IMR-90 (cell line): ENCODE measurements at regions not wholly inside any gene's neighbourhood (a gene's known extent, or its start where the extent isn't known, plus 50 kb on each side); places are given as distances from the start of the nearest gene placed in this dataset.

ENCODE experiments used
- ATAC-seq: fragments of 200-7000 bp; cut with Tn5 transposase; 2 replicates; pipeline ENCODE4 v1.9.1; 2020; ENCODE audit warnings: low read depth, mild to moderate bottlenecking, moderate library complexity
- BruUV-seq: library from RNA; stranded (reverse); fragments of 400-500 nt; replicated peaks from 2 replicates; lab custom pipeline; 2021; lab: Mats Ljungman, UMichigan
- CTCF ChIA-PET: fragments of 300-600 bp; formaldehyde crosslinking; extraction: SDS; loops from one replicate; lab custom pipeline; 2021; ENCODE audit warnings: antibody characterized with exemption; lab: Yijun Ruan, JAX
- POLR2A ChIA-PET: fragments of 300-600 bp; sonication (Branson Sonifier 250); formaldehyde crosslinking; loops from one replicate; lab custom pipeline; 2022; ENCODE audit warnings: antibody characterized with exemption; ENCODE audit not compliant: unreplicated experiment; lab: Charles Lee
- DNase-seq: peaks from one replicate; pipeline ENCODE4 v3.0.0; 2013
- H2AFZ ChIP-seq: replicated peaks from 2 replicates; pipeline ENCODE3; 2013; ENCODE audit warnings: low read length, mild to moderate bottlenecking; ENCODE audit not compliant: poor library complexity
- H2AK5ac ChIP-seq: 2 replicates; pipeline ENCODE4 v1.6.1; 2013; ENCODE audit warnings: low read depth, low read length, inconsistent platforms
- H2AK9ac ChIP-seq: replicated peaks from 2 replicates; pipeline ENCODE3; 2013; ENCODE audit warnings: mild to moderate bottlenecking, low read depth, low read length, moderate library complexity; ENCODE audit not compliant: poor library complexity
- H2BK120ac ChIP-seq: 2 replicates; pipeline ENCODE4 v1.6.1; 2013; ENCODE audit warnings: low read depth, low read length, inconsistent platforms
- H2BK15ac ChIP-seq: 3 replicates; pipeline ENCODE4 v1.6.1; 2013; ENCODE audit warnings: low read depth, low read length, inconsistent platforms
- H2BK20ac ChIP-seq: 2 replicates; pipeline ENCODE4 v1.6.1; 2013; ENCODE audit warnings: low read depth, mild to moderate bottlenecking, inconsistent platforms, low read length, moderate library complexity
- H2BK5ac ChIP-seq: 2 replicates; pipeline ENCODE4 v1.6.1; 2013; ENCODE audit warnings: mild to moderate bottlenecking, low read depth, low read length, inconsistent platforms; ENCODE audit not compliant: poor library complexity, severe bottlenecking
- H3K14ac ChIP-seq: replicated peaks from 2 replicates; pipeline ENCODE4 v1.6.1; 2013; ENCODE audit warnings: low read depth, low read length, inconsistent platforms
- H3K18ac ChIP-seq: 2 replicates; pipeline ENCODE4 v1.6.1; 2013; ENCODE audit warnings: low read depth, low read length, control low read depth
- H3K23ac ChIP-seq: 2 replicates; pipeline ENCODE4 v1.6.1; 2013; ENCODE audit warnings: low read depth, low read length, inconsistent platforms
- H3K27ac ChIP-seq: 2 replicates; pipeline ENCODE4 v1.5.1; 2013; ENCODE audit warnings: mild to moderate bottlenecking, control low read depth, low read length; ENCODE audit not compliant: insufficient read depth
- H3K27me3 ChIP-seq: 2 replicates; pipeline ENCODE4 v1.6.1; 2013; ENCODE audit warnings: low read length; ENCODE audit not compliant: control insufficient read depth, insufficient read depth
- H3K36me3 ChIP-seq: 2 replicates; pipeline ENCODE4 v1.6.1; 2013; ENCODE audit warnings: low read length, mixed read lengths; ENCODE audit not compliant: control insufficient read depth, insufficient read depth
- H3K4ac ChIP-seq: 2 replicates; pipeline ENCODE4 v1.6.1; 2013; ENCODE audit warnings: low read depth, low read length, inconsistent platforms
- H3K4me1 ChIP-seq: 2 replicates; pipeline ENCODE4 v1.6.1; 2013; ENCODE audit warnings: low read length, mixed read lengths; ENCODE audit not compliant: control insufficient read depth, insufficient read depth
- H3K4me2 ChIP-seq: 2 replicates; pipeline ENCODE4 v1.6.1; 2013; ENCODE audit warnings: low read depth, mild to moderate bottlenecking, control low read depth, low read length, moderate library complexity
- H3K4me3 ChIP-seq: 2 replicates; pipeline ENCODE4 v1.5.1; 2013; ENCODE audit warnings: low read depth, mild to moderate bottlenecking, control low read depth, low read length, moderate library complexity; ENCODE audit not compliant: insufficient read depth
- H3K56ac ChIP-seq: 2 replicates; pipeline ENCODE4 v1.6.1; 2013; ENCODE audit warnings: low read length, inconsistent platforms; ENCODE audit not compliant: insufficient read depth; ENCODE audit errors: extremely low read depth
- H3K79me1 ChIP-seq, 2 experiments: 2 replicates each; pipeline ENCODE4 v1.6.1; 2013; ENCODE audit warnings: low read length in 2 of 2, inconsistent platforms in 1 of 2, low read depth in 1 of 2
- H3K9ac ChIP-seq: 2 replicates; pipeline ENCODE4 v1.6.1; 2013; ENCODE audit warnings: low read depth, low read length, control low read depth
- H3K9me1 ChIP-seq: 2 replicates; pipeline ENCODE4 v1.6.1; 2013; ENCODE audit warnings: low read length, inconsistent platforms; ENCODE audit not compliant: insufficient read depth
- H3K9me3 ChIP-seq: 2 replicates; pipeline ENCODE4 v1.6.1; 2013; ENCODE audit warnings: low read length; ENCODE audit not compliant: control insufficient read depth, insufficient read depth
- H4K20me1 ChIP-seq: 2 replicates; pipeline ENCODE4 v1.6.1; 2013; ENCODE audit warnings: low read length, inconsistent platforms; ENCODE audit not compliant: insufficient read depth
- H4K5ac ChIP-seq: 2 replicates; pipeline ENCODE4 v1.6.1; 2013; ENCODE audit warnings: mild to moderate bottlenecking, low read depth, low read length, control low read depth
- H4K8ac ChIP-seq, 2 experiments: 2 replicates each; pipeline ENCODE4 v1.6.1; 2013; ENCODE audit warnings: low read depth in 2 of 2, low read length in 2 of 2, control low read depth in 1 of 2, inconsistent platforms in 1 of 2
- H4K91ac ChIP-seq: 2 replicates; pipeline ENCODE4 v1.6.1; 2013; ENCODE audit warnings: low read depth, low read length, inconsistent platforms; ENCODE audit not compliant: insufficient read depth
- BHLHE40 ChIP-seq: fragments of 150-350 bp; IDR thresholded peaks from 2 replicates; pipeline ENCODE4 v1.6.1; 2016; ENCODE audit warnings: mild to moderate bottlenecking, low read depth, low read length
- CEBPB ChIP-seq: IDR thresholded peaks from 2 replicates; pipeline ENCODE4 v1.6.1; 2012; ENCODE audit warnings: low read depth, low read length, improper control_type of control experiment
- MAFK ChIP-seq: IDR thresholded peaks from 2 replicates; pipeline ENCODE4 v1.6.1; 2012; ENCODE audit warnings: low read depth, low read length, improper control_type of control experiment
- MAZ ChIP-seq: IDR thresholded peaks from 2 replicates; pipeline ENCODE4 v1.6.1; 2012; ENCODE audit warnings: low read depth, mild to moderate bottlenecking, low read length, improper control_type of control experiment, moderate library complexity, borderline replicate concordance
- MXI1 ChIP-seq: IDR thresholded peaks from 2 replicates; pipeline ENCODE4 v1.6.1; 2012; ENCODE audit warnings: low read depth, mild to moderate bottlenecking, low read length, moderate library complexity, borderline replicate concordance
- NFE2L2 ChIP-seq: fragments of 150-350 bp; IDR thresholded peaks from 2 replicates; pipeline ENCODE4 v1.6.1; 2016; ENCODE audit warnings: low read depth, mild to moderate bottlenecking, low read length
- RCOR1 ChIP-seq: IDR thresholded peaks from 2 replicates; pipeline ENCODE4 v1.6.1; 2012; ENCODE audit warnings: mild to moderate bottlenecking, low read length, improper control_type of control experiment; ENCODE audit not compliant: insufficient replicate concordance
- RFX5 ChIP-seq: IDR thresholded peaks from 2 replicates; pipeline ENCODE4 v1.8.0; 2012; ENCODE audit warnings: low read depth, mild to moderate bottlenecking, low read length, moderate library complexity
- dilution Hi-C: fragments of 300-500 bp; cut with HindIII; formaldehyde crosslinking; loops from one replicate; pipeline ENCODE4 v1.14.3; 2018; ENCODE audit warnings: low sequenced_read_pairs; ENCODE audit not compliant: unreplicated experiment
- in situ Hi-C: fragments of 300-500 bp; cut with MboI; formaldehyde crosslinking; loops from 3 replicates; pipeline ENCODE4 v1.14.3; 2019; ENCODE audit warnings: low sequenced_read_pairs, inconsistent platforms, mixed read lengths
- intact Hi-C: fragments of 100-400 bp; cut with micrococcal nuclease; formaldehyde crosslinking; loops from 2 replicates; pipeline ENCODE4 v1.10.0; 2022
- TF ChIP-seq, protein P1 (sequence below): conservative IDR thresholded peaks from 2 replicates; pipeline ENCODE4 v1.5.1; 2012; ENCODE audit warnings: mild to moderate bottlenecking, low read depth, low read length, improper control_type of control experiment
- TF ChIP-seq, protein P2 (sequence below): fragments of 150-350 bp; IDR thresholded peaks from 2 replicates; pipeline ENCODE4 v1.6.1; 2016; ENCODE audit warnings: low read depth, mild to moderate bottlenecking, low read length, moderate library complexity, borderline replicate concordance
- TF ChIP-seq, protein P3 (sequence below): fragments of 150-350 bp; IDR thresholded peaks from 2 replicates; pipeline ENCODE4 v1.6.1; 2017; ENCODE audit warnings: mild to moderate bottlenecking, antibody characterized with exemption, low read length, low read depth

DNA sequence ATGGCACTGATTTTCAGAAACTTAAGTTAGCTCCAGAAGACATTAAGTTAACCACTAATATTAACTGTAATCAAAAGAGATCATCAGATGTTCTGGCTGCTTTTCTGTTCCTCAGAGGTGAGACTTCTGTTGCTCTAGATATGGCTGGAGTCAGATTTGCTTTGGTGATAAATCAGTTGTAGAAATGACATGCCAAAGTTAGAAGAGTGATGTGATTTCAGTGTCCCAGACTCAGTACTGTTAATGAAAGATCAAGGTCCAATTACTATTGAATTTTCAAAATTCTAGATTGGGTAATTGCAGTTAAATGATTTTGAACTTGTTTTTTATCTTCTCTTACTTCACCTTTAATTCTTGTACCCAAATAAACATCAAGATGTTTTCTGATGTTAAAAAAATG lies 402.4 kb upstream of the SYNCRIP start:
- Histone ChIP-seq H4K5ac (no peak overlapping the region), H2BK120ac (no peak overlapping the region), H3K56ac (no peak overlapping the region), H4K8ac (no peak overlapping the region), H2BK15ac (no peak overlapping the region), H3K36me3 (no peaks in the 10 kb centered on the region), H3K4me1 (no peaks in the 10 kb centered on the region), H3K27me3 (no peaks in the 10 kb centered on the region), H3K9ac (no peak overlapping the region), H3K23ac (no peak overlapping the region), H2AK5ac (no peak overlapping the region), H2BK5ac (no peak overlapping the region), H3K14ac (no peak overlapping the region), H2AK9ac (no peak overlapping the region), H3K27ac (no peak overlapping the region), H3K9me3 (peaks cover 2% of the 10 kb centered on the region), H3K79me1 (no peaks in the 10 kb centered on the region), H2AFZ (no peak overlapping the region), H3K18ac (no peak overlapping the region), H3K4me2 (no peak overlapping the region), H2BK20ac (no peak overlapping the region), H3K4me3 (no peak overlapping the region), H4K20me1 (no peaks in the 10 kb centered on the region), H3K4ac (no peak overlapping the region), H4K91ac (no peak overlapping the region), H3K9me1 (no peaks in the 10 kb centered on the region)
- ChIA-PET CTCF (no interaction called here), POLR2A (no interaction called here)
- BruUV-seq = no TSS peak
- dilution Hi-C loops = no loop called here
- DNase-seq (no peak), ATAC-seq (no peak)
- TF ChIP-seq RCOR1 (no peak), MXI1 (no peak), BHLHE40 (no peak), MAFK (no peak), NFE2L2 (no peak), CEBPB (no peak), RFX5 (no peak), MAZ (no peak)
- TF ChIP-seq, protein P1, sequence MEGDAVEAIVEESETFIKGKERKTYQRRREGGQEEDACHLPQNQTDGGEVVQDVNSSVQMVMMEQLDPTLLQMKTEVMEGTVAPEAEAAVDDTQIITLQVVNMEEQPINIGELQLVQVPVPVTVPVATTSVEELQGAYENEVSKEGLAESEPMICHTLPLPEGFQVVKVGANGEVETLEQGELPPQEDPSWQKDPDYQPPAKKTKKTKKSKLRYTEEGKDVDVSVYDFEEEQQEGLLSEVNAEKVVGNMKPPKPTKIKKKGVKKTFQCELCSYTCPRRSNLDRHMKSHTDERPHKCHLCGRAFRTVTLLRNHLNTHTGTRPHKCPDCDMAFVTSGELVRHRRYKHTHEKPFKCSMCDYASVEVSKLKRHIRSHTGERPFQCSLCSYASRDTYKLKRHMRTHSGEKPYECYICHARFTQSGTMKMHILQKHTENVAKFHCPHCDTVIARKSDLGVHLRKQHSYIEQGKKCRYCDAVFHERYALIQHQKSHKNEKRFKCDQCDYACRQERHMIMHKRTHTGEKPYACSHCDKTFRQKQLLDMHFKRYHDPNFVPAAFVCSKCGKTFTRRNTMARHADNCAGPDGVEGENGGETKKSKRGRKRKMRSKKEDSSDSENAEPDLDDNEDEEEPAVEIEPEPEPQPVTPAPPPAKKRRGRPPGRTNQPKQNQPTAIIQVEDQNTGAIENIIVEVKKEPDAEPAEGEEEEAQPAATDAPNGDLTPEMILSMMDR = no peak
- TF ChIP-seq, protein P2, sequence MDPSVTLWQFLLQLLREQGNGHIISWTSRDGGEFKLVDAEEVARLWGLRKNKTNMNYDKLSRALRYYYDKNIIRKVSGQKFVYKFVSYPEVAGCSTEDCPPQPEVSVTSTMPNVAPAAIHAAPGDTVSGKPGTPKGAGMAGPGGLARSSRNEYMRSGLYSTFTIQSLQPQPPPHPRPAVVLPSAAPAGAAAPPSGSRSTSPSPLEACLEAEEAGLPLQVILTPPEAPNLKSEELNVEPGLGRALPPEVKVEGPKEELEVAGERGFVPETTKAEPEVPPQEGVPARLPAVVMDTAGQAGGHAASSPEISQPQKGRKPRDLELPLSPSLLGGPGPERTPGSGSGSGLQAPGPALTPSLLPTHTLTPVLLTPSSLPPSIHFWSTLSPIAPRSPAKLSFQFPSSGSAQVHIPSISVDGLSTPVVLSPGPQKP = no peak
- TF ChIP-seq, protein P3, sequence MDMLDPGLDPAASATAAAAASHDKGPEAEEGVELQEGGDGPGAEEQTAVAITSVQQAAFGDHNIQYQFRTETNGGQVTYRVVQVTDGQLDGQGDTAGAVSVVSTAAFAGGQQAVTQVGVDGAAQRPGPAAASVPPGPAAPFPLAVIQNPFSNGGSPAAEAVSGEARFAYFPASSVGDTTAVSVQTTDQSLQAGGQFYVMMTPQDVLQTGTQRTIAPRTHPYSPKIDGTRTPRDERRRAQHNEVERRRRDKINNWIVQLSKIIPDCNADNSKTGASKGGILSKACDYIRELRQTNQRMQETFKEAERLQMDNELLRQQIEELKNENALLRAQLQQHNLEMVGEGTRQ = no peak
- in situ Hi-C loops = no loop called here
- intact Hi-C loops = no loop called here
